Right renal pelvis (tissue), 4 donors: ENCODE measurements at regions not wholly inside any gene's neighbourhood (a gene's known extent, or its start where the extent isn't known, plus 50 kb on each side); places are given as distances from the start of the nearest gene placed in this dataset.

Experiments used
- DNase-seq, 4 donors: peaks; one replicate each; pipeline ENCODE4 v3.0.0-alpha.2; 2013; ENCODE audit warnings: low read depth in 4 of 4, low spot score in 3 of 4, missing footprints in 1 of 4

- no peak for DNase-seq
Measured at GRCh38 chr5:30030101-30030500, 1163.4 kb upstream of the CDH6 start.

- DNase-seq: no peak
Measured at GRCh38 chr5:30001826-30002225, 1191.7 kb upstream of the CDH6 start.

- DNase-seq: no peak
Measured at GRCh38 chr5:30000231-30000630, 1193.3 kb upstream of the CDH6 start.

- no peak for DNase-seq
Measured at GRCh38 chr5:29995154-29995553, 1198.3 kb upstream of the CDH6 start.

GRCh38 chr5:29994519-29994918, 1199.0 kb upstream of the CDH6 start:
- no peak for DNase-seq

- DNase-seq: no peak
Measured at GRCh38 chr5:29993286-29993685, 1200.2 kb upstream of the CDH6 start.

- no peak for DNase-seq
Measured at GRCh38 chr5:29992248-29992647, 1201.2 kb upstream of the CDH6 start.

- DNase-seq: no peak
Measured at GRCh38 chr5:29990681-29991080, 1202.8 kb upstream of the CDH6 start.

GRCh38 chr5:29984156-29984540, 1209.3 kb upstream of the CDH6 start:
- DNase-seq: no peak

- no peak for DNase-seq
Measured at GRCh38 chr5:29983528-29984155, 1209.8 kb upstream of the CDH6 start.

GRCh38 chr5:29982457-29982856, 1211.0 kb upstream of the CDH6 start:
- no peak for DNase-seq

GRCh38 chr5:29972597-29972996, 1220.9 kb upstream of the CDH6 start:
- no peak for DNase-seq

- no peak for DNase-seq
Measured at GRCh38 chr5:29963956-29964355, 1229.5 kb upstream of the CDH6 start.

GRCh38 chr5:29960323-29960722, 1233.2 kb upstream of the CDH6 start:
- DNase-seq: no peak

GRCh38 chr5:29950416-29951145, 1242.9 kb upstream of the CDH6 start:
- no peak for DNase-seq

GRCh38 chr5:29949301-29949872, 1244.1 kb upstream of the CDH6 start:
- no peak for DNase-seq

GRCh38 chr5:29944327-29944726, 1249.2 kb upstream of the CDH6 start:
- DNase-seq: no peak

GRCh38 chr5:29942089-29942488, 1251.4 kb upstream of the CDH6 start:
- no peak for DNase-seq

- no peak for DNase-seq
Measured at GRCh38 chr5:29939988-29940387, 1253.5 kb upstream of the CDH6 start.

- no peak for DNase-seq
Measured at GRCh38 chr5:29935371-29935770, 1258.1 kb upstream of the CDH6 start.

GRCh38 chr5:29930316-29930715, 1263.2 kb upstream of the CDH6 start:
- DNase-seq: no peak

GRCh38 chr5:29924107-29924506, 1269.4 kb upstream of the CDH6 start:
- DNase-seq: no peak
